ENCODE measurements at regions not wholly inside any gene's neighbourhood (a gene's known extent, or its start where the extent isn't known, plus 50 kb on each side); places are given as distances from the start of the nearest gene placed in this dataset.
"Not testable (repeated sequence)": the region's sequence is repeated elsewhere in the genome, so short reads cannot be mapped to it uniquely, and the experiment has no call there.

- Histone ChIP-seq H3K27me3 (ENCODE audit: control insufficient read depth in 1 of 2, insufficient read depth in 2 of 2, low read length in 1 of 2) (no peaks in the 10 kb centered on the region), H3K9me3 (ENCODE audit: control insufficient read depth, low read length) (no peaks in the 10 kb centered on the region), H3K36me3 (ENCODE audit: control insufficient read depth in 1 of 2, insufficient read depth in 2 of 2, low read length in 1 of 2) (no peaks in the 10 kb centered on the region), H3K4me3 (ENCODE audit: low read length in 2 of 2) (no peak overlapping the region), H3K27ac (ENCODE audit: low read depth in 1 of 2, low read length in 2 of 2) (no peak overlapping the region), H3K4me1 (ENCODE audit: control insufficient read depth in 1 of 2, insufficient read depth in 2 of 2, low read length in 2 of 2) (no peaks in the 10 kb centered on the region)
- DNase-seq, result peak; percentile 68 to 82
- WGBS, 2 donors, result 2 to 4% methylated on average over 10 of the region's 10 CpGs
- ATAC-seq (ENCODE audit: low FRiP score), result peak; percentile 58
- intact Hi-C loops (cut with DNase I), result no loop called here
Measured at GRCh38 chr17:77802811-77803220, 155.7 kb upstream of the TNRC6C start.

DNA sequence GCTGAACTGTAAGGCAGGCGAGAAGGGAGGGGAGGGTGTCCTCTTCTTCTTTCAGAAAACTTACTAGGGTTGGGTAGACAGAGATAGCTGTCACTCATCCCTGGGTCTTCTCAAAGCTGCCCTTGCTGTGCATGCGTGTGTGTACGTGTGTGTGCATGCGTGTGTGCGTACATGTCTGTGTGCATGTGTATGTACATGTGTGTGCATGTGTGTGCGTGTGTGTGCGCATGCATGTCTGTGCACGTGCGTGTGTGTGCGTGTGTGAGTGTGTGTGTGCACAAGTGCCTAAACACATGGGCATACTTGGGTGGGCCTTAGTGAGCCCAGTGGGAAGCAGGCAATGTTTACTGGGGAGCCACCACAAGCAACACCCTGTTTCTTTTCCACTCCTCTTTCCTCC, 154.8 kb upstream of the TNRC6C start:
- Histone ChIP-seq H3K4me1 (ENCODE audit: control insufficient read depth in 1 of 2, insufficient read depth in 2 of 2, low read length in 2 of 2) (no peaks in the 10 kb centered on the region), H3K4me3 (ENCODE audit: low read length in 2 of 2) (no peak overlapping the region), H3K36me3 (ENCODE audit: control insufficient read depth in 1 of 2, insufficient read depth in 2 of 2, low read length in 1 of 2) (no peaks in the 10 kb centered on the region), H3K9me3 (ENCODE audit: control insufficient read depth, low read length) (no peaks in the 10 kb centered on the region), H3K27ac (ENCODE audit: low read depth in 1 of 2, low read length in 2 of 2) (no peak overlapping the region), H3K27me3 (ENCODE audit: control insufficient read depth in 1 of 2, insufficient read depth in 2 of 2, low read length in 1 of 2) (no peaks in the 10 kb centered on the region)
- ATAC-seq (ENCODE audit: low FRiP score) (no peak), DNase-seq (peak in 1 of 2 donors; percentile 60)
- 93 to 96% methylated on average over 10 of the region's 10 CpGs for WGBS, 2 donors
- intact Hi-C loops (cut with DNase I), result no loop called here

DNA sequence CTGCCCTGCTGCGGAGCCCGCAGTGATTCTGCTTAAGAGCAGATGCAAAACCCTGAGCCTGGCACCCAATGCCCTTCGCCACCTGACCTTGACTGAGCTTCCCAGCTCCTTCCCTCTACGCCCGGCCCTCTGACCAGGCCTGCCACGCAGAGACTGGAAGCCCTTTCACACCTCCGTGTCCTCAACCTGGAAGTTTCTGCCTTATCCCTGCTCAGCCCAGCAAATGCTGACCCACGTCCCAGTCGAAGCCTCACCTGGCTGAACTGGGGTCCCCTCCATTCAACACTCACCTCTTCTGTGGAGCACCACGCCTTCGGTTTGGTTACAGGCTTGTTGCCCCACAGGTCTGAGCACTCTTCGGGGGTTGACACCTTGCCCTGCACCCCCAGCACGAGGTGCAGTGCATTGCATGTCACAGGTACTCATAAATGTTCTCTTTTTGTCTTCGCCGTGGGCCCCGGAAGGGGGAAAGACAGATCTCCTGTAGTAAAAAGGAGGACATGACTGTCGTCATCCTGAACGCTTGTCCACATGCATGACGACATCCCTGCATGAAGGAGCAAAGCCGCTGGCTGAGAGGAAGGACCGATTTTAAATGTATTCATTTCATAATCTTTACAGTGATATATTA, 153.6 kb upstream of the TNRC6C start:
- Histone ChIP-seq H3K4me3 (ENCODE audit: low read length in 2 of 2) (no peak overlapping the region), H3K4me1 (ENCODE audit: control insufficient read depth in 1 of 2, insufficient read depth in 2 of 2, low read length in 2 of 2) (no peaks in the 10 kb centered on the region), H3K27me3 (ENCODE audit: control insufficient read depth in 1 of 2, insufficient read depth in 2 of 2, low read length in 1 of 2) (no peaks in the 10 kb centered on the region), H3K36me3 (ENCODE audit: control insufficient read depth in 1 of 2, insufficient read depth in 2 of 2, low read length in 1 of 2) (no peaks in the 10 kb centered on the region), H3K27ac (ENCODE audit: low read depth in 1 of 2, low read length in 2 of 2) (no peak overlapping the region), H3K9me3 (ENCODE audit: control insufficient read depth, low read length) (no peaks in the 10 kb centered on the region)
- ATAC-seq (ENCODE audit: low FRiP score), result no peak
- 85 to 88% methylated on average over 21 of the region's 21 CpGs for WGBS, 2 donors
- intact Hi-C loops (cut with DNase I), result no loop called here
- peak in 1 of 2 donors; percentile 67 for DNase-seq

- H3K27me3 ChIP-seq (ENCODE audit: control insufficient read depth in 1 of 2, insufficient read depth in 2 of 2, low read length in 1 of 2); H3K4me3 ChIP-seq (ENCODE audit: low read length in 2 of 2); intact Hi-C loops (cut with DNase I); H3K9me3 ChIP-seq (ENCODE audit: control insufficient read depth, low read length); H3K36me3 ChIP-seq (ENCODE audit: control insufficient read depth in 1 of 2, insufficient read depth in 2 of 2, low read length in 1 of 2); ATAC-seq (ENCODE audit: low FRiP score); H3K27ac ChIP-seq (ENCODE audit: low read depth in 1 of 2, low read length in 2 of 2); H3K4me1 ChIP-seq (ENCODE audit: control insufficient read depth in 1 of 2, insufficient read depth in 2 of 2, low read length in 2 of 2): not testable (repeated sequence)
- DNase-seq, result peak in 1 of 2 donors; percentile 38
- WGBS, 2 donors, result 92 to 96% methylated on average over 6 of the region's 6 CpGs
Measured at GRCh38 chr17:77805970-77806369, 152.5 kb upstream of the TNRC6C start.

GRCh38 chr17:77807051-77807745, 151.3 kb upstream of the TNRC6C start:
- DNase-seq (peak in 1 of 2 donors; percentile 41), ATAC-seq (ENCODE audit: low FRiP score) (no peak)
- Histone ChIP-seq H3K27me3 (ENCODE audit: control insufficient read depth in 1 of 2, insufficient read depth in 2 of 2, low read length in 1 of 2) (no peaks in the 10 kb centered on the region), H3K27ac (ENCODE audit: low read depth in 1 of 2, low read length in 2 of 2) (no peak overlapping the region), H3K4me3 (ENCODE audit: low read length in 2 of 2) (no peak overlapping the region), H3K36me3 (ENCODE audit: control insufficient read depth in 1 of 2, insufficient read depth in 2 of 2, low read length in 1 of 2) (no peaks in the 10 kb centered on the region), H3K9me3 (ENCODE audit: control insufficient read depth, low read length) (no peaks in the 10 kb centered on the region), H3K4me1 (ENCODE audit: control insufficient read depth in 1 of 2, insufficient read depth in 2 of 2, low read length in 2 of 2) (peaks cover 7 to 10% of the 10 kb centered on the region in 2 donors)
- WGBS, 2 donors, result 82 to 86% methylated on average over 12 of the region's 12 CpGs
- intact Hi-C loops (cut with DNase I), result no loop called here

GRCh38 chr17:77807746-77808441, 150.6 kb upstream of the TNRC6C start:
- no peak for ATAC-seq (ENCODE audit: low FRiP score)
- peaks cover 7 to 10% of the 10 kb centered on the region in 2 donors for H3K4me1 ChIP-seq (ENCODE audit: control insufficient read depth in 1 of 2, insufficient read depth in 2 of 2, low read length in 2 of 2)
- WGBS, 2 donors, result 90 to 91% methylated on average over 7 of the region's 7 CpGs
- no peaks in the 10 kb centered on the region for H3K9me3 ChIP-seq (ENCODE audit: control insufficient read depth, low read length)
- H3K27me3 ChIP-seq (ENCODE audit: control insufficient read depth in 1 of 2, insufficient read depth in 2 of 2, low read length in 1 of 2), result no peaks in the 10 kb centered on the region
- DNase-seq, result no peak
- intact Hi-C loops (cut with DNase I), result no loop called here
- no peaks in the 10 kb centered on the region for H3K36me3 ChIP-seq (ENCODE audit: control insufficient read depth in 1 of 2, insufficient read depth in 2 of 2, low read length in 1 of 2)
- H3K27ac ChIP-seq (ENCODE audit: low read depth in 1 of 2, low read length in 2 of 2), result no peak overlapping the region
- no peak overlapping the region for H3K4me3 ChIP-seq (ENCODE audit: low read length in 2 of 2)

DNA sequence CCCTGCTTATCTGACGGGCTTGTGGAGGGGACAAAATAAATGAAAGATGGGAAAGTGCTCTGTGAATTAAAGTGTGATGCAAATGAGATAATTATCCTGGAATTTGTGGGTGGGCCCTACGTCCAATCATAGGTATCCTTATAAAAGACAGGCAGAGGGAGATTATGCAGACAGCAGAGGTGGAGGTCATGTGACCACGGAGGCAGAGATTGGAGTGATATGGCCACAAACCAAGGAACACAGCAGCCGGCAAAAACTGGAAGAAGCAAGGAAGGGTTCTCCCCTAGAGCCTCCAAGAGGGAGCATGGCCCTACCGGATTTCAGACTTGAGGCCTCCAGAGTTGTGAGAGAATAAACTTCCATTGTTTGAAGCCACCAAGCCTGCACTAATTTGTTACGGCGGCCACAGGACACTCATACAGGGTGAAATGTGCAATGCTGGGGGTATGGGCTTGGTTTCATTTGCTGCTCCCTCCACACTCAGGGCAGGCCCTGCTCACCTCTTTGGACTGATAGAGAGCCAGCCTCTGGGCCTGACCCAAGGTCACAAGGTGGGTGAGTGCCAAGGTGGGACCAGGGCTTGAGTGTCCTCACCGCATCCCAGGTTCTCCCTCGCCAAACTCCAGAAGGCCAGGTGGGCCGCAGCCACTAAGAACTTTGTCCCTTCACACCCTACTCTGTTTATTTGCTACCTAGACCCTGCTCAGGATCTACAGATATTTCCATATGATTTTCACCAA, 149.6 kb upstream of the TNRC6C start:
- Histone ChIP-seq H3K27ac (ENCODE audit: low read depth in 1 of 2, low read length in 2 of 2) (no peak overlapping the region), H3K4me3 (ENCODE audit: low read length in 2 of 2) (no peak overlapping the region), H3K4me1 (ENCODE audit: control insufficient read depth in 1 of 2, insufficient read depth in 2 of 2, low read length in 2 of 2) (peaks cover 7 to 10% of the 10 kb centered on the region in 2 donors), H3K9me3 (ENCODE audit: control insufficient read depth, low read length) (no peaks in the 10 kb centered on the region), H3K27me3 (ENCODE audit: control insufficient read depth in 1 of 2, insufficient read depth in 2 of 2, low read length in 1 of 2) (no peaks in the 10 kb centered on the region), H3K36me3 (ENCODE audit: control insufficient read depth in 1 of 2, insufficient read depth in 2 of 2, low read length in 1 of 2) (no peaks in the 10 kb centered on the region)
- intact Hi-C loops (cut with DNase I), result no loop called here
- DNase-seq (peak in 1 of 2 donors; percentile 51), ATAC-seq (ENCODE audit: low FRiP score) (no peak)
- WGBS, 2 donors, result 67 to 74% methylated on average over 10 of the region's 10 CpGs

DNA sequence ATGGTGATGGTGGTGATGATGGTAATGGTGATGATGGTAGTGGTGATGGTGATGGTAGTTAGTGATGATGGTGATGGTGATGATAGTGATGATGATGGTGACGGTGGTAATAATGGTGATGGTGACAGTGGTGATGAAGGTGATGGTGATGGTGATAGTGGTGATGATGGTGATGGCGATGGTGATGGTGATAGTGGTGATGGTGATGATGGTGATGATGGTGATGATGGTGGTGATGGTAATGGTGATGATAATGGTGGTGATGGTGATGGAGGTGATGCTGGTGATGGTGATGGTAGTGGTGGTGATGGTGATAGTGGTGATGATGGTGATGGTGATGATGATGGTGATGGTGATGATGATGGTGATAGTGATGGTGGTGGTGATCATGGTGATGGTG, 148.7 kb upstream of the TNRC6C start:
- Histone ChIP-seq H3K4me3 (ENCODE audit: low read length in 2 of 2) (no peak overlapping the region), H3K36me3 (ENCODE audit: control insufficient read depth in 1 of 2, insufficient read depth in 2 of 2, low read length in 1 of 2) (no peaks in the 10 kb centered on the region), H3K27me3 (ENCODE audit: control insufficient read depth in 1 of 2, insufficient read depth in 2 of 2, low read length in 1 of 2) (no peaks in the 10 kb centered on the region), H3K4me1 (ENCODE audit: control insufficient read depth in 1 of 2, insufficient read depth in 2 of 2, low read length in 2 of 2) (peaks cover 7 to 10% of the 10 kb centered on the region in 2 donors), H3K27ac (ENCODE audit: low read depth in 1 of 2, low read length in 2 of 2) (no peak overlapping the region), H3K9me3 (ENCODE audit: control insufficient read depth, low read length) (no peaks in the 10 kb centered on the region)
- ATAC-seq (ENCODE audit: low FRiP score), result no peak
- 96 to 98% methylated on average over 2 of the region's 2 CpGs for WGBS, 2 donors
- intact Hi-C loops (cut with DNase I), result loop anchor here in 1 of 2 donors (2.0 kb wide), 1 partner anchor 21 kb away; no protein-coding TSS in a partner anchor
- DNase-seq, result no peak
